SU-DHL-6 (cell line): ENCODE measurements at regions not wholly inside any gene's neighbourhood (a gene's known extent, or its start where the extent isn't known, plus 50 kb on each side); places are given as distances from the start of the nearest gene placed in this dataset.

Experiments
- H2AFZ ChIP-seq: fragments of 200-600 bp; sonication (generic); 2 replicates; pipeline ENCODE4 v1.6.1; 2014; ENCODE audit warnings: low read depth, mild to moderate bottlenecking, moderate library complexity, mixed read lengths, antibody characterized with exemption, low read length; ENCODE audit not compliant: severe bottlenecking
- H3F3A ChIP-seq: fragments of 200-600 bp; shearing (Covaris generic); 2 replicates; pipeline ENCODE4 v1.6.0; 2016; ENCODE audit warnings: antibody characterized with exemption, mild to moderate bottlenecking; ENCODE audit not compliant: insufficient read depth
- H3K27ac ChIP-seq: fragments of 200-600 bp; sonication (generic); 2 replicates; pipeline ENCODE4 v1.5.1; 2016; ENCODE audit warnings: low read depth, mild to moderate bottlenecking, low read length, moderate library complexity, mixed read lengths
- H3K27me3 ChIP-seq: fragments of 200-600 bp; sonication (generic), shearing (Covaris generic); 2 replicates; pipeline ENCODE4 v1.6.0; 2014; ENCODE audit warnings: mild to moderate bottlenecking, low read length
- H3K36me3 ChIP-seq: fragments of 200-600 bp; sonication (generic); 2 replicates; pipeline ENCODE4 v1.6.1; 2014; ENCODE audit warnings: mild to moderate bottlenecking, low read length, mixed read lengths
- H3K4me2 ChIP-seq: fragments of 300-600, 200-600 bp; shearing (Covaris generic), sonication (generic); 2 replicates; pipeline ENCODE4 v1.6.0; 2014; ENCODE audit warnings: low read length, low read depth, mild to moderate bottlenecking; ENCODE audit not compliant: poor library complexity, severe bottlenecking
- H3K4me3 ChIP-seq: fragments of 200-600 bp; sonication (generic); 2 replicates; pipeline ENCODE4 v1.5.1; 2014; ENCODE audit warnings: antibody characterized with exemption, low read length, mild to moderate bottlenecking, mixed read lengths; ENCODE audit not compliant: insufficient read depth, poor library complexity, severe bottlenecking
- H3K79me2 ChIP-seq: fragments of 200-600 bp; sonication (generic); 2 replicates; pipeline ENCODE4 v1.6.1; 2014; ENCODE audit warnings: mild to moderate bottlenecking, low read length, moderate library complexity; ENCODE audit not compliant: insufficient read depth
- H3K9ac ChIP-seq: fragments of 200-600 bp; sonication (generic); 2 replicates; pipeline ENCODE4 v1.7.0; 2014; ENCODE audit warnings: mild to moderate bottlenecking, low read length
- H3K9me2 ChIP-seq: fragments of 200-600 bp; sonication (generic); replicated peaks from 2 replicates; pipeline ENCODE4 v1.6.1; 2014; ENCODE audit warnings: low read length; ENCODE audit not compliant: insufficient read depth
- H3K9me3 ChIP-seq: fragments of 200-600 bp; sonication (generic); 2 replicates; pipeline ENCODE4 v1.6.1; 2014; ENCODE audit warnings: low read length, mixed read lengths; ENCODE audit not compliant: insufficient read depth
- H4K20me1 ChIP-seq: fragments of 200-600 bp; sonication (generic); 2 replicates; pipeline ENCODE4 v1.6.1; 2014; ENCODE audit warnings: low read depth, mild to moderate bottlenecking, antibody characterized with exemption, low read length, moderate library complexity, mixed read lengths
- CTCF ChIP-seq: fragments of 200-600 bp; sonication (generic); IDR thresholded peaks from one replicate; pipeline ENCODE4 v1.5.1; 2017; ENCODE audit warnings: antibody characterized with exemption, mild to moderate bottlenecking, low read length, moderate library complexity; ENCODE audit not compliant: insufficient read depth, poor library complexity, severe bottlenecking
- EZH2phosphoT487 ChIP-seq: fragments of 200-600 bp; sonication (generic), shearing (Covaris generic); conservative IDR thresholded peaks from 2 replicates; pipeline ENCODE4 v1.6.1; 2018; ENCODE audit warnings: mild to moderate bottlenecking, antibody characterized with exemption, low read length, moderate library complexity, mixed read lengths

GRCh38 chr15:37199545-37199944 is 99.2 kb upstream of the MEIS2 start:
- Histone ChIP-seq H3K4me2 (no peak overlapping the region), H3K27ac (no peak overlapping the region), H3K36me3 (no peaks in the 10 kb centered on the region), H3K9me2 (no peaks in the 10 kb centered on the region), H3F3A (no peaks in the 10 kb centered on the region; the same call in 1 of the 2 replicates), H2AFZ (no peak overlapping the region), H3K9me3 (no peaks in the 10 kb centered on the region), H3K79me2 (no peaks in the 10 kb centered on the region), H3K9ac (no peak overlapping the region), H3K4me3 (no peak overlapping the region), H4K20me1 (no peaks in the 10 kb centered on the region), H3K27me3 (no peaks in the 10 kb centered on the region)
- TF ChIP-seq EZH2phosphoT487 (no peak), CTCF (no peak)

- no peaks in the 10 kb centered on the region for H4K20me1 ChIP-seq
- no peaks in the 10 kb centered on the region for H3K9me2 ChIP-seq
- H3K4me3 ChIP-seq = no peak overlapping the region
- no peaks in the 10 kb centered on the region for H3K9me3 ChIP-seq
- H3F3A ChIP-seq = no peaks in the 10 kb centered on the region; the same call in 1 of the 2 replicates
- H3K4me2 ChIP-seq = no peak overlapping the region
- no peaks in the 10 kb centered on the region for H3K79me2 ChIP-seq
- H3K27ac ChIP-seq = no peak overlapping the region
- H3K9ac ChIP-seq = no peak overlapping the region
- no peak overlapping the region for H2AFZ ChIP-seq
- H3K27me3 ChIP-seq = no peaks in the 10 kb centered on the region
- TF ChIP-seq CTCF = no peak
- TF ChIP-seq EZH2phosphoT487 = no peak
- H3K36me3 ChIP-seq = no peaks in the 10 kb centered on the region
These were observed 102.7 kb upstream of the MEIS2 start for GRCh38 chr15:37203050-37203449.

- Histone ChIP-seq H4K20me1 (no peaks in the 10 kb centered on the region), H3K9ac (no peak overlapping the region), H3K4me2 (no peak overlapping the region), H3K9me2 (no peaks in the 10 kb centered on the region), H3K79me2 (no peaks in the 10 kb centered on the region), H3K27me3 (no peaks in the 10 kb centered on the region), H3K27ac (no peak overlapping the region), H3K36me3 (no peaks in the 10 kb centered on the region), H3F3A (no peaks in the 10 kb centered on the region; the same call in 1 of the 2 replicates), H3K9me3 (no peaks in the 10 kb centered on the region), H3K4me3 (no peak overlapping the region), H2AFZ (no peak overlapping the region)
- TF ChIP-seq EZH2phosphoT487 = no peak
- TF ChIP-seq CTCF = no peak
These were observed 104.3 kb upstream of the MEIS2 start for GRCh38 chr15:37204692-37205091.

GRCh38 chr15:37206690-37207089 is 106.3 kb upstream of the MEIS2 start:
- H3F3A ChIP-seq = no peaks in the 10 kb centered on the region
- H3K4me3 ChIP-seq = no peak overlapping the region
- no peak overlapping the region for H3K27ac ChIP-seq
- no peaks in the 10 kb centered on the region for H3K36me3 ChIP-seq
- no peak for TF ChIP-seq EZH2phosphoT487
- no peak for TF ChIP-seq CTCF
- no peaks in the 10 kb centered on the region for H3K27me3 ChIP-seq
- H3K4me2 ChIP-seq = no peak overlapping the region
- H3K79me2 ChIP-seq = no peaks in the 10 kb centered on the region
- H2AFZ ChIP-seq = no peak overlapping the region
- H3K9ac ChIP-seq = no peak overlapping the region
- H4K20me1 ChIP-seq = no peaks in the 10 kb centered on the region
- H3K9me3 ChIP-seq = no peaks in the 10 kb centered on the region
- no peaks in the 10 kb centered on the region for H3K9me2 ChIP-seq
